ENCODE measurements at regions not wholly inside any gene's neighbourhood (a gene's known extent, or its start where the extent isn't known, plus 50 kb on each side); places are given as distances from the start of the nearest gene placed in this dataset.

DNA sequence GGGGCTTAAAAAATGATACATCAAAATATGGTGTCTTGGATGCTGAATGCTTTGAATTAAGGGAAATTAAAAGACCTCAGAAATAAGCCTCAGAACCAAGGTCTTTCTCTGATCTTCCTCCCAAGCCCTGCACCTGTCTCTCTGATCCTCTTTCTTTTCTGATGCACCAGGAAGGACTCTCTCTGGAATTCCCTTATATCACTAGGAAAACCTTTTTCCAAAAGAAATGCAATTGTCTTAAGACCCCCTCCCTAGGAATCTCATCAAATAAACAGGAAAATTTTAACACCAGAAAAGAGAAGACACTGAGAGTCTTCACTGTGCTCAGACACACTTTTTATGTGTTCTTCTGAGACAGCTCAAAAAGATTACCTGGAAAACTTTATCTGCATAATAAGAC, 159.5 kb upstream of the PTBP2 start:
- peak overlapping the region in 1 of 2 experiments; percentile 35; a peak in 1 of 4 replicates for H3K4me2 ChIP-seq (ENCODE audit: insufficient read depth in 1 of 2, low read depth in 2 of 2, low read length in 2 of 2)
- no peak overlapping the region for H2AFZ ChIP-seq (ENCODE audit: low read length)
- no peak overlapping the region for H3K4ac ChIP-seq (replicated peaks; ENCODE audit: insufficient read length, low read depth, low read length)
- H4K20me1 ChIP-seq (replicated peaks in 1 of 2; ENCODE audit: control insufficient read depth in 1 of 2, insufficient read depth in 2 of 2, low read length in 2 of 2): no peaks in the 10 kb centered on the region
- H3K14ac ChIP-seq (ENCODE audit: insufficient read length): no peak overlapping the region
- no peak overlapping the region for H2AK5ac ChIP-seq (ENCODE audit: low read depth, low read length)
- H3K27me3 ChIP-seq (replicated peaks in 1 of 4; ENCODE audit: control insufficient read depth in 3 of 4, extremely low read depth in 1 of 4, insufficient read depth in 3 of 4, low read length in 3 of 4): no peaks in the 10 kb centered on the region
- H2BK120ac ChIP-seq (replicated peaks; ENCODE audit: low read depth, low read length): no peak overlapping the region
- no peak overlapping the region for H3K56ac ChIP-seq (replicated peaks; ENCODE audit: insufficient read length, low read depth, low read length)
- FAIRE-seq (peak; percentile 97), DNase-seq (ENCODE audit: low read depth in 1 of 2, low spot score in 2 of 2) (no peak)
- H4K91ac ChIP-seq (replicated peaks; ENCODE audit: insufficient read length, low read length): no peak overlapping the region
- H2BK15ac ChIP-seq (ENCODE audit: low read length): no peak overlapping the region
- H4K8ac ChIP-seq (ENCODE audit: extremely low read depth, insufficient read depth, low read length): no peak overlapping the region
- no peak overlapping the region for H2BK5ac ChIP-seq (ENCODE audit: low read depth, low read length)
- H3K79me1 ChIP-seq (ENCODE audit: low read depth, low read length): no peaks in the 10 kb centered on the region
- ChIA-PET POLR2A (ENCODE audit: partially characterized antibody) (interaction anchor here (0.9 to 1.9 kb wide), 3 partner anchors 10 to 27 kb away, joined by 3 to 4 read pairs (median 4); no protein-coding TSS in a partner anchor), CTCF (ENCODE audit: partially characterized antibody) (interaction anchor here (0.8 to 1.7 kb wide), 4 partner anchors 10 to 35 kb away, joined by 3 to 4 read pairs (median 3); no protein-coding TSS in a partner anchor)
- peak overlapping the region in 1 of 4 experiments; percentile 7; a peak in 1 of 8 replicates for H3K4me3 ChIP-seq (ENCODE audit: extremely low read depth in 1 of 4, insufficient read depth in 2 of 4, low read depth in 3 of 4, low read length in 4 of 4)
- H3K27ac ChIP-seq (ENCODE audit: low read depth, low read length): peak overlapping the region; percentile 38; the same call in 1 of the 2 replicates
- peaks cover 4 to 25% (median 18%) of the 10 kb centered on the region in 4 experiments; a peak in 6 of 7 replicates for H3K4me1 ChIP-seq (replicated peaks in 1 of 4; ENCODE audit: control insufficient read depth in 3 of 4, insufficient read depth in 4 of 4, low read length in 3 of 4)
- no peaks in the 10 kb centered on the region for H3K9me3 ChIP-seq (ENCODE audit: insufficient read depth in 2 of 2, low read depth in 1 of 2, low read length in 1 of 2)
- no peaks in the 10 kb centered on the region for H3K79me2 ChIP-seq (ENCODE audit: control insufficient read depth in 1 of 2, insufficient read depth in 2 of 2, low read length in 2 of 2)
- H3K18ac ChIP-seq (ENCODE audit: extremely low read depth, low read length): no peak overlapping the region
- H3K36me3 ChIP-seq (ENCODE audit: control insufficient read depth in 2 of 4, insufficient read depth in 4 of 4, low read length in 3 of 4): no peaks in the 10 kb centered on the region
- H2BK12ac ChIP-seq (ENCODE audit: low read depth, low read length): no peak overlapping the region
- H2BK20ac ChIP-seq (ENCODE audit: low read length): no peak overlapping the region
- no peaks in the 10 kb centered on the region for H3K23me2 ChIP-seq (ENCODE audit: low read depth, low read length)
- no peak overlapping the region for H4K5ac ChIP-seq (ENCODE audit: insufficient read length, low read depth, low read length)
- H3K23ac ChIP-seq (ENCODE audit: insufficient read length): no peak overlapping the region
- H3K9ac ChIP-seq (replicated peaks in 1 of 4; ENCODE audit: extremely low read depth in 1 of 4, low read depth in 3 of 4, low read length in 3 of 4): no peak overlapping the region
- peak; percentile 66 for TF ChIP-seq TEAD4 (IDR thresholded peaks at IDR 0.05; ENCODE audit: low read depth, low read length)
- no peak for TF ChIP-seq GABPA (IDR thresholded peaks at IDR 0.05; ENCODE audit: borderline replicate concordance, insufficient read depth, low read length)
- peak; percentile 42; the same call in 1 of the 2 replicates for TF ChIP-seq SP1 (IDR thresholded peaks at IDR 0.05; ENCODE audit: low read depth, low read length)
- TF ChIP-seq TBP (IDR thresholded peaks at IDR 0.05; ENCODE audit: low read depth, low read length): no peak
- TF ChIP-seq HDAC2 (IDR thresholded peaks at IDR 0.05; ENCODE audit: borderline replicate concordance in 1 of 2, low read depth in 2 of 2, low read length in 2 of 2): peak in 1 of 2 experiments; percentile 82; a peak in 1 of 4 replicates
- no peak for TF ChIP-seq SP2 (IDR thresholded peaks at IDR 0.05; ENCODE audit: low read length)
- TF ChIP-seq CHD2 (IDR thresholded peaks at IDR 0.05; ENCODE audit: low read length): no peak
- no peak for TF ChIP-seq SUZ12 (IDR thresholded peaks at IDR 0.05; ENCODE audit: low read length)
- no peak for TF ChIP-seq POLR2A (IDR thresholded peaks at IDR 0.05; ENCODE audit: control extremely low read depth in 1 of 2, low read depth in 2 of 2, low read length in 2 of 2)
- peak; percentile 70; the same call in 1 of the 2 replicates for TF ChIP-seq TCF12 (IDR thresholded peaks at IDR 0.05; ENCODE audit: low read depth, low read length)
- TF ChIP-seq, protein P1, sequence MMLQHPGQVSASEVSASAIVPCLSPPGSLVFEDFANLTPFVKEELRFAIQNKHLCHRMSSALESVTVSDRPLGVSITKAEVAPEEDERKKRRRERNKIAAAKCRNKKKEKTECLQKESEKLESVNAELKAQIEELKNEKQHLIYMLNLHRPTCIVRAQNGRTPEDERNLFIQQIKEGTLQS (IDR thresholded peaks at IDR 0.05; ENCODE audit: insufficient read depth, low read depth, low read length): no peak
- TF ChIP-seq CEBPB (IDR thresholded peaks at IDR 0.05; ENCODE audit: low read depth, low read length): no peak
- TF ChIP-seq SAP30 (IDR thresholded peaks at IDR 0.05; ENCODE audit: insufficient read depth, insufficient replicate concordance, low read length): no peak
- TF ChIP-seq RXRA (IDR thresholded peaks at IDR 0.05; ENCODE audit: insufficient read depth, low read depth, low read length): no peak
- peak in 1 of 2 experiments; percentile 64; a peak in 1 of 3 replicates for TF ChIP-seq EP300 (IDR thresholded peaks at IDR 0.05; ENCODE audit: borderline replicate concordance in 1 of 2, low read depth in 2 of 2, low read length in 2 of 2)

Data from H1 (cell line).